HFF-Myc (cell line): ENCODE measurements at regions not wholly inside any gene's neighbourhood (a gene's known extent, or its start where the extent isn't known, plus 50 kb on each side); places are given as distances from the start of the nearest gene placed in this dataset.

ENCODE experiments used
- DNase-seq: peaks from one replicate; pipeline ENCODE4 v3.0.0-alpha.2; 2011; ENCODE audit warnings: low read depth; ENCODE audit errors: extremely low read depth
- H3K4me3 ChIP-seq: replicated peaks from 2 replicates; pipeline ENCODE4 v1.5.1; 2011; ENCODE audit warnings: low read depth, mild to moderate bottlenecking, control low read depth, low read length
- TF ChIP-seq, protein P1 (sequence below): IDR thresholded peaks from 2 replicates; pipeline ENCODE4 v1.5.1; 2012; ENCODE audit warnings: mild to moderate bottlenecking, low read depth, low read length, control low read depth; ENCODE audit errors: missing control alignments

DNA sequence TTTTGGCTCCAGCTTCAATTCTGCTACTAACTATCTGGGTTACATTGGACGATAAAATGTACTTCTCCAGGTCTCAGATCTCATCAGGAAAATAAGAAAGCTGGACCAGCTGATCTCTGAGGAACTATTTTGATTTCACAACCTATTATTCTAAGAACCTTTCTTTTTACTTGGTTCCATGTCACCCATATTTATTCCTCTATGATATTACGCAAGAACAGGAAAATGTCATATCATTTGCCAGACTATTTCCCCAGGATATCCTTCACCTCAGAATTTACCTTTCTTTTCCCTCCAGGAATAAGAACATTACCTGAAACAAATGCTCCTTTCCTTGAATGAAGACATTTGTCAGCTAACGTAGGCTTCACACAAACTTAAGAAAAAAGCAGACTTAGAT, 387.5 kb upstream of the RAG2 start:
- H3K4me3 ChIP-seq: no peak overlapping the region
- TF ChIP-seq, protein P1, sequence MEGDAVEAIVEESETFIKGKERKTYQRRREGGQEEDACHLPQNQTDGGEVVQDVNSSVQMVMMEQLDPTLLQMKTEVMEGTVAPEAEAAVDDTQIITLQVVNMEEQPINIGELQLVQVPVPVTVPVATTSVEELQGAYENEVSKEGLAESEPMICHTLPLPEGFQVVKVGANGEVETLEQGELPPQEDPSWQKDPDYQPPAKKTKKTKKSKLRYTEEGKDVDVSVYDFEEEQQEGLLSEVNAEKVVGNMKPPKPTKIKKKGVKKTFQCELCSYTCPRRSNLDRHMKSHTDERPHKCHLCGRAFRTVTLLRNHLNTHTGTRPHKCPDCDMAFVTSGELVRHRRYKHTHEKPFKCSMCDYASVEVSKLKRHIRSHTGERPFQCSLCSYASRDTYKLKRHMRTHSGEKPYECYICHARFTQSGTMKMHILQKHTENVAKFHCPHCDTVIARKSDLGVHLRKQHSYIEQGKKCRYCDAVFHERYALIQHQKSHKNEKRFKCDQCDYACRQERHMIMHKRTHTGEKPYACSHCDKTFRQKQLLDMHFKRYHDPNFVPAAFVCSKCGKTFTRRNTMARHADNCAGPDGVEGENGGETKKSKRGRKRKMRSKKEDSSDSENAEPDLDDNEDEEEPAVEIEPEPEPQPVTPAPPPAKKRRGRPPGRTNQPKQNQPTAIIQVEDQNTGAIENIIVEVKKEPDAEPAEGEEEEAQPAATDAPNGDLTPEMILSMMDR: no peak
- DNase-seq: no peak

DNA sequence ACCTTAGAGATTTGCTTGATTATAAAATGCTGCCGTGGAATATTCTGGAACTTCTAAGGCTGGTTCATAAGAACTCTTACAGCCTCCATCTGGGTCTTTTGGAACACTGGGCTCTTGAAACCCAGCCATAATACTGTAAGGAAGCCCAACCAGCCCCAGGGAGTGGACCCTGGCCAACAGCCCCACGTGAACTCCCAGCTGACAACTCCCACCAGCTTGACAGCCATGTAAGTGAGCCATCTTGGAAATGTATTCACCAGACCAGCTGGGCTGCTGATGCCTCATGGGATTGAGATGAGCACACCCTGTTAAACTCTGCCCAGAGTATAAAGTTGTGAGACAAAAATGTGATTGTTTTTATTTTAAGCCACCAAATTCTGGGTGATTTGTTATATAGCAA, 378.7 kb upstream of the RAG2 start:
- DNase-seq: no peak
- TF ChIP-seq, protein P1: no peak
- H3K4me3 ChIP-seq: no peak overlapping the region

DNA sequence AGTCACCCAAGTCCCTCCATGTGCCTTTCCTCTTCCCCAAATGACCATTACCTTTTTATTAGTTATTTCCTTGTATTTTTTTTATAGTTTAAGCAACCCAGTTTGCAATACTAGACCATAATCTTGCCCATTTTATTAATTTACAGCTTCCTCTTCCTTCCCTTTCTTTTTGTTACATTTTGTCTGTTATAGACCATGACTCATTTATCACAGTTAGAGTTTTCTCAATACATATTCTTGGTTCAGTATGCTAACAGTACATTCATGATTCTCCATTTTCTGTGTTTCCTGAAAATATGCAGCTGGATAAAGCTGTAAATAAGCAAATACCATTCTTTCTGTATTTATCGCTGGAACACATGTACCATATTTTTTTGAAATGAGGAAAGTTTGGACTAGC, 376.7 kb upstream of the RAG2 start:
- no peak overlapping the region for H3K4me3 ChIP-seq
- DNase-seq: no peak
- TF ChIP-seq, protein P1: no peak

DNA sequence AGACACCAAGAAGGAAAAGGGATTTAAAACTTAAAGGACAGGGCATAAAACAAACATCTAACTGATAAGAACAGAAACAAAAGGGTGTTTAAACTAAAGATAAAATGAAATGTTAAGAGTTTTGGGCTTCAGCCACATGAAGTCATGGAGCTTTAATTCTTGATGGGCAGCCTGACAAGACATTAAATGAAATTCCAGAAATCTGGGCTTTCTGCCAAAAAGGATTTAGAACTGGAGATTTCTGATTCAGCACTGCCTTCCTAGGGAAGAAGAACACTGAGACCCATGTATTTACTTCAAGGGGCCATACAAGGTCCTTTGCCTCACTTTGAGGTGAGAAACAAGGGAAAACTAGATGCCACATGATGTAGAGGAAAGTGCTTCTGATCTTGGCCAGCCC, 355.9 kb upstream of the RAG2 start:
- DNase-seq: no peak
- H3K4me3 ChIP-seq: no peak overlapping the region
- TF ChIP-seq, protein P1: no peak

DNA sequence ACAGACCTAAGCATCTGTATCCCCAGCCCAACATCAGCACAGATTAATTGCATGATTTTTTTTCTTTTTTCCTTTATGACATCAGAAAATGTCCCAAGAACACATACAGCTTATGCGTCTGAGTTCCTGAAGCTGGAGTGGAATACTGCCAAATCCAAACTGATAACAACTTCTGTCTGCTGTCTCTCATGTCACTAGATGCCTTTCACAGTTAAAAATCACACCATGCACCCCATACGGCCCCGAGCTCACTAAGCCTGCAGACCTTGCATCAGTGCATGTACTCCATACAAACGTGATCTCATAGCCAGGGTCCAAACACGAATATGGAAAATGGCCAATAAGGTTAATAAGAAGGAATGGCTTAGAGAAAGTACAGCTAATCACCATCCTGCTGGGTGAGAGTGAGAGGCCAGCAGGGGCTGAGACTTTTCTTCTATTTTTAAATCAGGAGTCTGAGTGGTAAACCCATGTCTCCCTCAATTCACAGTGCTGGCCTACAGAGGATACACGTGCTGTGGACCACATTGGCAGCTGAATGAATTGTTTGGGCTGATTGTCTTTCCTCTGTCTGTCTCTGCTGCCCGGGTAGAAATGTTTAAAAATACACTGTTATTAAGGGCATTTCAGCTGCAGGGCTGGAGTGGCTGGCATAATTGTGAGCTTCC, 350.6 kb upstream of the RAG2 start:
- no peak for DNase-seq
- no peak overlapping the region for H3K4me3 ChIP-seq
- TF ChIP-seq, protein P1: no peak

DNA sequence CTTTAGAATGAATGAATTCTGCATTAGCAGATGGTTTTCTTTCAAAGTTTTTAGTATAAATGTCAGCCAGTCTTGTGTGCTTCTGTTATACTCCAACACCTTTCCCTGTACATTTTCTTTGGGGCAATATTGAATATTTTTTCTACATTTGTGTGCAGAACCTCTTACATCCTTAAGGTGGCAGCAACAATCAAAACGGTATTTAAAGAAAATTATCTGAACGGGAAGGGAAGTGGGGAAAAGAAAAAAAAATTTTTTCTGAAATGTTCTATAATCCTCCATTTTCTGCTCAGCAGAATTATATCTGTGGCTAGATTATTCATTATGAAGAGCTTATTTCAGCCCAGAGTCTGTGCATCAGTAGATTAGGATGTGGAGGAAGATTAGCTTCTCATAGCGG, 347.3 kb upstream of the RAG2 start:
- no peak overlapping the region for H3K4me3 ChIP-seq
- DNase-seq: no peak
- TF ChIP-seq, protein P1: peak; percentile 19

DNA sequence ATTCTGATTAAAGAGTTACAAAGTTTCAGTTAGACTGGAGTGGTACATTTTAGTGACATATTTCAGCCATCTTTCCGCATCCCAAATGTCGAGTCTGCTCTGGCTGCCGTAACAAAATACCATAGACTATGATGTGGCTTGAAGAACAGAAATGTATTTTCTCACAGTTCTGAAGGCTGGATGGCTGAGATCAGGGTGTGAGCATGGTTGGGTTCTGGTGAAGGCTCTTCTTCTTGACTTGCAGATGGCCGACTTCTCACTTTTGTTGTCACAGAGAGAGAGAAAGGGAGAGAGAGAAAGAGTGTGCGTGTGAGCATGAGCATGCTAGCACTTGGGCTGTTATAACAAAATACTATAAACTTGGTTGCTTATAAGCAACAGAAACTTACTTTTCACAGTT, 335.4 kb upstream of the RAG2 start:
- no peak for DNase-seq
- TF ChIP-seq, protein P1: no peak
- H3K4me3 ChIP-seq: no peak overlapping the region
